GM12872 (cell line): ENCODE measurements at regions not wholly inside any gene's neighbourhood (a gene's known extent, or its start where the extent isn't known, plus 50 kb on each side); places are given as distances from the start of the nearest gene placed in this dataset.

Experiments
- TF ChIP-seq, protein P1 (sequence below): IDR thresholded peaks from 3 replicates; pipeline ENCODE4 v1.5.1; 2011; ENCODE audit warnings: low read depth, mild to moderate bottlenecking, low read length, moderate library complexity; ENCODE audit not compliant: insufficient read depth

DNA sequence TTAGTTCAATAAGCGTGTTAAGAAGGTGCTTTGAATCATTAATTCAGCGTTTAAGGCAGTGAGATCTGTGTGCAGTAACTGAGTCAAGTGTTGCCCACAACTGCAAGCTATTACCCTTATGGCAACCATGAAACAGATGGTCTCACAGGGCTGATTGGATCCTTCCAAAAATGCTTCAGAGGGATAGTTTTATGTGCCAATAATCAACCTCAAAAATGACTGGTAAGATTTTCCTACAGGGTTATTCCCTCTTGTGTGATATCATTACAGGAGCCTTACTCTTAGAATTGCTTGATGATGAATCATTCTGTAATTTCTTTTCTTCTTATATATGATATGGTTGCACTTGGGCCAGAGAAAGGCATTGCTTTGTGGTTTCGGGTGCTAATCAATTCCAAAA is 1299.2 kb upstream of the ATXN8OS start:
- TF ChIP-seq, protein P1, sequence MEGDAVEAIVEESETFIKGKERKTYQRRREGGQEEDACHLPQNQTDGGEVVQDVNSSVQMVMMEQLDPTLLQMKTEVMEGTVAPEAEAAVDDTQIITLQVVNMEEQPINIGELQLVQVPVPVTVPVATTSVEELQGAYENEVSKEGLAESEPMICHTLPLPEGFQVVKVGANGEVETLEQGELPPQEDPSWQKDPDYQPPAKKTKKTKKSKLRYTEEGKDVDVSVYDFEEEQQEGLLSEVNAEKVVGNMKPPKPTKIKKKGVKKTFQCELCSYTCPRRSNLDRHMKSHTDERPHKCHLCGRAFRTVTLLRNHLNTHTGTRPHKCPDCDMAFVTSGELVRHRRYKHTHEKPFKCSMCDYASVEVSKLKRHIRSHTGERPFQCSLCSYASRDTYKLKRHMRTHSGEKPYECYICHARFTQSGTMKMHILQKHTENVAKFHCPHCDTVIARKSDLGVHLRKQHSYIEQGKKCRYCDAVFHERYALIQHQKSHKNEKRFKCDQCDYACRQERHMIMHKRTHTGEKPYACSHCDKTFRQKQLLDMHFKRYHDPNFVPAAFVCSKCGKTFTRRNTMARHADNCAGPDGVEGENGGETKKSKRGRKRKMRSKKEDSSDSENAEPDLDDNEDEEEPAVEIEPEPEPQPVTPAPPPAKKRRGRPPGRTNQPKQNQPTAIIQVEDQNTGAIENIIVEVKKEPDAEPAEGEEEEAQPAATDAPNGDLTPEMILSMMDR = no peak

DNA sequence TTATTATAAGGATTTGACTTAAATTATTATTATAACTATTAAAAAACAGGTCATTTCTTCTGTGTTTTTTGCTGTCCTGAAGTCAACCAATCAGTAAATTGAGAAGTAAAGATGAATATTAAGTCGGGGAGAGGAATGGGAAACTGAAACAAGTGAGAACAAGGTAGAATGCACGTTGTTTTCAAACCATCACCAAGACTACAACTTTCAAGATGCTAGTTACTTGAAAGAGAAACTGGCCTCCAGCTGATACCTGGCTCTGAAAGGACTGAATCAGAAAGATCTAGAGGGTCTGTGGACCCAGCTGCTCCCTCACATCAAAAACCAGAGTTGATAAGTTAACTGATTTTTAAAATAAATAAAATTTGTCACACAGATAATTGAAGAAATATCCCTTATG is 1301.5 kb upstream of the ATXN8OS start:
- TF ChIP-seq, protein P1 = no peak

- TF ChIP-seq, protein P1 = no peak
These were observed 1323.4 kb upstream of the ATXN8OS start for GRCh38 chr13:68784275-68784674.

DNA sequence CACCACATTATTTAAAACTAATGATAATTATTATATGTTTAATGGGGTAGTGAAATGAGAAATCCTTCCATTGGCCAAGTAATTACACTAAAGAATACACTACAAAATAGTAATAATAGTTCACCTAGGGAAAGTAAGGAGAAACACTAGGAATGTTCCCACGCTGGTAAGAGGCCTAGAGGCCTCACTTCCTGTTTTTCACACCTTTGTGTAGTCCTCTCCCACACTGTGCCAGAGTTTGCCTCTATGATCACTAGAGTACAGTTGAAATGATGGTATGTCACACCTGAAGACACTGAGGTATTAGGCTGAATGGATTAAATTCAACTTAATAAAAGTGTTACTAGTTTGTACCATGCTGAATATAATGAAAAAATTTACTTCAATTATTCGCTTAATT is 1348.0 kb upstream of the ATXN8OS start:
- TF ChIP-seq, protein P1 = no peak

- TF ChIP-seq, protein P1 = no peak
These were observed 1357.8 kb upstream of the ATXN8OS start for GRCh38 chr13:68749796-68750195.

DNA sequence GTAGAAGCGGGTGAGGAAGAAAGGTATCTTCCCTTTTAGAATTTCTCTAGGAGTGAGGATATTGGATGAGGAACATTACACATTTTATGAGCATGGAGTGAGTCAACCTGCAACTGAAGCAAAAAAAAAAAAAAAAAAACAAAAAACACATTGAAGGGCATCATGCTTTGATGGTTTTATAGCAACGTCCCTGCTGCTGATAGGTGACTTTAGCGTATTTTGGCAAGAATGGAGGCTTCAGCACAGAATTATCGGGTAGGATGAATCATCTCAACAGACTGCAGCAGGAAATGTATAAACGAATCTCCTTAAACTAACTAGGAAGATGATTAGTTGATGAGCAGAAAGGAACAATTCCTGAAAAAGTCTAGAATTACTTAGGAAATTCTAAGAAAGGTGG is 1359.6 kb upstream of the ATXN8OS start:
- TF ChIP-seq, protein P1 = no peak

DNA sequence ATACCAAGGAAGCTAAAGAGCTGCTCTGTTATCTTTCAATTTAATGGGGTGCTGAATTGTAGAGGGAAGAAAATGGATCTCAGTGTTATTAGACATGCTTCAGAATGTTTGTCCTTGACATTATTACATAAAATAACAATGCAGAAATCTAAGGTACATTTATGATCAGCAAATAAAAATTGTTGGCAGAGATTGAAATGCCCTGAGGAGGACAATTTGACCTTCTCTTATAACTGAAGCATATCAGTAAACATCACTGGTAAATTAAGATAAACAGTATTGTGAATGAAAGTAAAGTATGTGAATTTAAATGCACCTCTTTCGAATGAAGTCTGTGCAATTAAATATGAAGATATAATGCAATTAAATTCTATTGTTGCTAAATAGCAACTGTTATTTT is 1362.1 kb upstream of the ATXN8OS start:
- TF ChIP-seq, protein P1 = no peak

DNA sequence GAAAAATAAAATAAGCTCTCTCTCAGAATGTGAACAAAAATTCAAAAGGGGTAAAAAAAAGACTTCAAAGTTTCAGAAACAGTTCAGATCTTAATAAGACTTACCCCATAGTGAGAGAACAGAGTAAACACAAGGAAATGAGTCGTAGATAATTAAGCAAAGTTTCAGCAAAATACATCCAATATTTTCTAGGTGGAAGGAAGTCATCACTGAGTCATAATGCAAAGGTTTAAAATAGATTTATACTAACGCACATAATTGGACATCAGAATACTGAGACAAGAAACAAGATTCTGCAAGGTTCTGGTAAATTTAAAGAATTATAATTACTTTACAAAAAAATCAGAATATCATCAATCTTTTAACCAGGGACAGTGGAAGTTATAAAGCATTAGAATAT is 1370.7 kb upstream of the ATXN8OS start:
- TF ChIP-seq, protein P1 = no peak
